H7 (cell line): ENCODE measurements at regions not wholly inside any gene's neighbourhood (a gene's known extent, or its start where the extent isn't known, plus 50 kb on each side); places are given as distances from the start of the nearest gene placed in this dataset.
"Not testable (repeated sequence)": the region's sequence is repeated elsewhere in the genome, so short reads cannot be mapped to it uniquely, and the experiment has no call there.

ENCODE experiments used
- DNase-seq: peaks from one replicate; pipeline ENCODE4 v3.0.0; 2012
- H3K27me3 ChIP-seq: 2 replicates; pipeline ENCODE4 v1.6.0; 2011; ENCODE audit warnings: mild to moderate bottlenecking, low read length; ENCODE audit not compliant: control insufficient read depth, insufficient read depth
- H3K36me3 ChIP-seq: replicated peaks from 2 replicates; pipeline ENCODE4 v1.5.1; 2011; ENCODE audit warnings: low read length; ENCODE audit not compliant: control insufficient read depth, insufficient read depth
- H3K4me3 ChIP-seq: 2 replicates; pipeline ENCODE4 v1.5.1; 2011; ENCODE audit warnings: low read depth, mild to moderate bottlenecking, control low read depth, low read length, moderate library complexity; ENCODE audit not compliant: insufficient read depth

- not testable (repeated sequence) for H3K36me3 ChIP-seq, H3K4me3 ChIP-seq, H3K27me3 ChIP-seq, DNase-seq
Measured at GRCh38 chr16:88206006-88206405, 176.8 kb upstream of the ZNF469 start.

DNA sequence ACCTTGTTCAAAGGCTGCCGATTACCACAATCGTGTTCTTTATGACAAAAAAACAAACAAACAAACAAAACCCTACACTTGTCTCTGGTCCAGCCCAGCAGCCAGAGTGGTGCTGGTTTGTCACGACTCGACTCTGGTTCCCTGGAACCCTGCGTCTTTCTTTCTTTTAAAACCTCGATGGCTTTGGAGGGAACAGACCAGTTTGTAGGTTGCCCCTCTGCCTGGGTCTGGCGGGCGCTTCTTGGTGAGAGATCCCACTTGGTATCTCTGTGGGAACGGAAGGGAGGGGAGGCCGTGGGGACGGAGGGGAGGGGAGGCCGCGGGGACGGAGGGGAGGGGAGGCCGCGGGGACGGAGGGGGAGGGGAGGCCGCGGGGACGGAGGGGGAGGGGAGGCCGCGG, 176.2 kb upstream of the ZNF469 start:
- not testable (repeated sequence) for H3K4me3 ChIP-seq, H3K36me3 ChIP-seq, DNase-seq, H3K27me3 ChIP-seq

DNA sequence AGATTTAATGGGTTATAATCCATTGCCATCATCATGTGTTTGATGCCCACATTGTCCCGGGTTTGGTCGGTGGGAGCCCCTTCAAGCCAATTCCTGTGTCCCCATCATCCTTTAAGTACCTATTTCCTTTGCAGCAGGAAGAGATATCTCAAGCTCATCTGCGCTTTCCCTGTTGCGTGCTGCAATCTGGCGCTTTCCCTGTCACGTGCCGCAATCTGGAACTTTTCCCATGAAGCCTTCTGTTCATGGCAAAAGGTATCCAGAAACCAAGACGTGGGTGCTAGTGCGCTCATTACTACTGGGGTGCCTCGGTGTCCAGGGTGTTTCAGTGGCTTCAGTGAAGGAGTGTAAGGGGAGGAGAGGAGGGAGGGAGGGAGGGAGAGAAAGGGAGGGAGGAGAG, 174.6 kb upstream of the ZNF469 start:
- Histone ChIP-seq H3K36me3 (no peaks in the 10 kb centered on the region), H3K4me3 (no peak overlapping the region), H3K27me3 (no peaks in the 10 kb centered on the region)
- DNase-seq = no peak

DNA sequence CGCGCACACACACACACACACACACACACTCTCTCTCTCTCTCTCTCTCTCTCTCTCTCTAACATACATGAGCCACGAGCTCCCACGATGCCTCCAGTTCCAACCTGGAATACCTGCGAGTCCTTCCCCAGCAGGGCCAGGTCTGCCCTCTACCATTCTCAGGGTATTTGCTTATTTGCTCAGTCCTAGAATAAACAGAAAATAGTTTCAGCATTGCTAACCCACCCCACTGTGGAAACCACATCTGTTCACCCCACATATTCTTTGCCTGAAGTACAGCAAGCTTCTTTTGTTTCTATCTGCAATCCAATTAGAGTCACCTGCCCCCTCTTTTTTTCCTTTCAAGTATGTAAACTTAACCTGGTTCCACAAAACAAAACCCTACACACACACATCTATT, 174.0 kb upstream of the ZNF469 start:
- H3K4me3 ChIP-seq, H3K36me3 ChIP-seq, H3K27me3 ChIP-seq, DNase-seq: not testable (repeated sequence)

- not testable (repeated sequence) for H3K4me3 ChIP-seq, H3K36me3 ChIP-seq, DNase-seq, H3K27me3 ChIP-seq
Measured at GRCh38 chr16:88209579-88209978, 173.2 kb upstream of the ZNF469 start.

GRCh38 chr16:88213937-88214336, 168.8 kb upstream of the ZNF469 start:
- H3K36me3 ChIP-seq, H3K4me3 ChIP-seq, DNase-seq, H3K27me3 ChIP-seq: not testable (repeated sequence)

GRCh38 chr16:88221001-88221761, 161.6 kb upstream of the ZNF469 start:
- H3K27me3 ChIP-seq, H3K36me3 ChIP-seq, H3K4me3 ChIP-seq, DNase-seq: not testable (repeated sequence)

DNA sequence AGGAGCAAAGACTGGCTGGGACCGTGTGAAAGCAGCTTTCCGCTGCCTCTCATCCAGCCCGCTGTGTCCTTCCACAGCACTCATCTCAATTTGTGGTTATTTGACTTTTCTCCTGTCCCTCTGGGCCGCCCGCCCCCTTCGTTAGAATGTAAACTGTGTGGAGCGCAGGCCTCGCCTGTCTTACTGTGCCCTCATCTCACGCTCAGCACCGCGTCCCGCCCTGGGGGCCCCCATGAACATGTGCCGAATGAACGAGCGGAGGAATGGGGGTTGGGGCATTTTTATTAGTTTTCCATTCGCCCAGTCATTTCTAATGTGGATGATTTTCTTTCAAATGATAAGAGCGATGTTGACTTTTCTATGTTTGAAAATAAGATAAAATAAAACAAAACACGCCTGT, 159.1 kb upstream of the ZNF469 start:
- DNase-seq, H3K4me3 ChIP-seq: not testable (repeated sequence)

DNA sequence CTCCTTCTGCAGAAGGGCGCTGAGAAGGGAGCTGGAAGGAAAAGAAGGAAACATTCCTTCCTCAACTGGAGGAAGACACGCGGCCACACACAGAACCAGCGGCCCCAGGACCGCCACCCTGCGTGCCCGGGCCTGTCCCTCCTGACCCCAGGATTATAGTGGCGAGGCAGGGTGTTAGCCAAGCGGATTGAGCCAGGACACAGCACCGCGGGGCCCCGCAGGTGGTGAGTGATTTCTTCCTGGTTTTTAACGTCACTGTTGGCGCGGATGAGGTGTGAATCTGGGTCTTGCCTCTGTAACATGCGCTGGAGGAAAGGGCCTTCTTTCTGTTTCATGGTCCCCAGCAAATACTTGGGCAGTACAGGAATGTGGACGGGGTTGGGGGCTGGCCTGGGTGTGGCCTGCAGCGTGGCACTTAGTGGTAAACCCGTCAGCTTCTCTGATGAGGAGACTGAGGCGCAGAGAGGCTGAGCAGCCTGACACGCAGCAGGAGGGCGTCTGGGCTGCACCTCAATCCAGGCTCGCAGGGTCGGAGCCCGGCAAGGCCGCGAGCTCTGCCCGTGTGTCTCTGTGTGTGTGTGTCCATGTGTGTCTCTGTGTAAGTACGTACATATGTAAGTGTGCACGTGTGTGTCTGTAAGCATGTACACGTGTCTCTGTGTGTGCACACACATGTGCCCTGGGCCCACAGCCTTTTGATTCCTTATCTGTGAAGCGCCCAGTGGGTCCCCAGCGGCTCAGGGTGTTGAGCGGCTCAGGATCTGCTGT, 158.4 kb upstream of the ZNF469 start:
- H3K4me3 ChIP-seq, H3K36me3 ChIP-seq, DNase-seq, H3K27me3 ChIP-seq: not testable (repeated sequence)

More for the DNA sequence above, 159.1 kb upstream of the ZNF469 start:
- H3K27me3 ChIP-seq, H3K36me3 ChIP-seq: not testable (repeated sequence)

- not testable (repeated sequence) for DNase-seq, H3K36me3 ChIP-seq, H3K27me3 ChIP-seq, H3K4me3 ChIP-seq
Measured at GRCh38 chr16:88225640-88226230, 157.0 kb upstream of the ZNF469 start.

DNA sequence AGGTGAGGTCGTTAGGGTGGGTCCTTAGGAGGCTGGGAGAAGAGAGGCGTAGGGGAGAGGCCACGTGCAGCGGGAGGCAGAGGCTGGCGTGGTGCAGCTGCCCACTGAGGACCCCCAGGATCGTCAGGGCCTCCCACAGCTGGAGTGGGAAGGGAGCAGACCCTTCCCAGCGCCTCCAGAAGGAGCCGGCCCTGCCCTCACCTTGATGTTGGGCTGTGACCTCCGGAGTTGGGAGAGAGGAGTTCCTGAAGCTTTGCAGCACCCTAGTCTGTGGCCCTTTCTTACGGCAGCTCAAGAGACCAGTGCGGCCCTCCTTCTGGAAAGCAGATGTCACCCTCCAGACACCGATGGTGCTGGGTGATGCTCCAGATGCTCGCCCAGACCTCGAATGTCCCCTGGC, 156.5 kb upstream of the ZNF469 start:
- not testable (repeated sequence) for DNase-seq, H3K27me3 ChIP-seq, H3K4me3 ChIP-seq, H3K36me3 ChIP-seq

- not testable (repeated sequence) for H3K4me3 ChIP-seq, H3K36me3 ChIP-seq, H3K27me3 ChIP-seq, DNase-seq
Measured at GRCh38 chr16:88227026-88227721, 155.6 kb upstream of the ZNF469 start.

- not testable (repeated sequence) for H3K4me3 ChIP-seq, H3K36me3 ChIP-seq, H3K27me3 ChIP-seq, DNase-seq
Measured at GRCh38 chr16:88227722-88228482, 154.9 kb upstream of the ZNF469 start.

GRCh38 chr16:88228751-88229150, 154.0 kb upstream of the ZNF469 start:
- H3K36me3 ChIP-seq, DNase-seq, H3K27me3 ChIP-seq, H3K4me3 ChIP-seq: not testable (repeated sequence)
